A673 (cell line): ENCODE measurements at regions not wholly inside any gene's neighbourhood (a gene's known extent, or its start where the extent isn't known, plus 50 kb on each side); places are given as distances from the start of the nearest gene placed in this dataset.

ENCODE experiments used
- BruUV-seq: library from RNA; stranded (reverse); fragments of 400-500 nt; replicated peaks from 2 replicates; lab custom pipeline; 2021; lab: Mats Ljungman, UMichigan
- CTCF ChIA-PET: fragments of 300-600 bp; sonication (Branson Sonifier 250); formaldehyde crosslinking; loops from one replicate; lab custom pipeline; 2022; ENCODE audit warnings: antibody characterized with exemption; lab: Charles Lee
- POLR2A ChIA-PET: fragments of 300-600 bp; sonication (Branson Sonifier 250); formaldehyde crosslinking; loops from one replicate; lab custom pipeline; 2022; ENCODE audit warnings: antibody characterized with exemption; ENCODE audit not compliant: low non-redundant PET; lab: Charles Lee
- DNase-seq: peaks from one replicate; pipeline ENCODE4 v3.0.0-alpha.2; 2015; ENCODE audit warnings: low spot score
- H3K27ac ChIP-seq: fragments of 200-600 bp; sonication (generic); 2 replicates; pipeline ENCODE4 v1.5.1; 2016; ENCODE audit warnings: mixed run types, low read depth, mild to moderate bottlenecking, mixed read lengths, antibody characterized with exemption, low read length; ENCODE audit not compliant: poor library complexity, severe bottlenecking
- H3K27me3 ChIP-seq: fragments of 200-600 bp; sonication (generic); replicated peaks from 2 replicates; pipeline ENCODE4 v1.6.1; 2017; ENCODE audit warnings: mixed run types, low read depth, mild to moderate bottlenecking, mixed read lengths, antibody characterized with exemption, low read length; ENCODE audit not compliant: insufficient read depth, poor library complexity
- H3K36me3 ChIP-seq: fragments of 200-600 bp; sonication (generic); 2 replicates; pipeline ENCODE4 v1.6.1; 2016; ENCODE audit warnings: mixed run types, mild to moderate bottlenecking, mixed read lengths, antibody characterized with exemption, low read length; ENCODE audit not compliant: insufficient read depth, poor library complexity, severe bottlenecking
- H3K4me1 ChIP-seq: fragments of 200-600 bp; sonication (generic); 2 replicates; pipeline ENCODE4 v1.6.1; 2017; ENCODE audit warnings: mixed run types, mild to moderate bottlenecking, mixed read lengths, antibody characterized with exemption, low read length; ENCODE audit not compliant: insufficient read depth, poor library complexity, severe bottlenecking
- H3K4me3 ChIP-seq: fragments of 200-600 bp; sonication (generic); 2 replicates; pipeline ENCODE4 v1.5.1; 2016; ENCODE audit warnings: low read depth, mixed run types, mild to moderate bottlenecking, mixed read lengths, low read length; ENCODE audit not compliant: poor library complexity, severe bottlenecking
- H3K9me3 ChIP-seq: fragments of 200-600 bp; sonication (generic); 2 replicates; pipeline ENCODE4 v1.6.1; 2016; ENCODE audit warnings: mixed run types, low read depth, mild to moderate bottlenecking, mixed read lengths, antibody characterized with exemption, low read length; ENCODE audit not compliant: poor library complexity, severe bottlenecking
- EZH2 ChIP-seq: fragments of 200-600 bp; sonication (generic); IDR thresholded peaks from 2 replicates; pipeline ENCODE4 v1.6.1; 2017; ENCODE audit warnings: borderline replicate concordance, low read depth, mild to moderate bottlenecking, mixed read lengths, antibody characterized with exemption, low read length; ENCODE audit not compliant: poor library complexity, severe bottlenecking
- intact Hi-C: fragments of 100-400 bp; cut with micrococcal nuclease; formaldehyde crosslinking; loops from one replicate; pipeline ENCODE4 v1.10.0; 2022; ENCODE audit not compliant: unreplicated experiment
- TF ChIP-seq, protein P1 (sequence below): fragments of 300-800, 200-600 bp; sonication (generic); conservative IDR thresholded peaks from 2 replicates; pipeline ENCODE4 v1.5.1; 2017; ENCODE audit warnings: low read depth, mild to moderate bottlenecking, antibody characterized with exemption, low read length, moderate library complexity, mixed read lengths

DNA sequence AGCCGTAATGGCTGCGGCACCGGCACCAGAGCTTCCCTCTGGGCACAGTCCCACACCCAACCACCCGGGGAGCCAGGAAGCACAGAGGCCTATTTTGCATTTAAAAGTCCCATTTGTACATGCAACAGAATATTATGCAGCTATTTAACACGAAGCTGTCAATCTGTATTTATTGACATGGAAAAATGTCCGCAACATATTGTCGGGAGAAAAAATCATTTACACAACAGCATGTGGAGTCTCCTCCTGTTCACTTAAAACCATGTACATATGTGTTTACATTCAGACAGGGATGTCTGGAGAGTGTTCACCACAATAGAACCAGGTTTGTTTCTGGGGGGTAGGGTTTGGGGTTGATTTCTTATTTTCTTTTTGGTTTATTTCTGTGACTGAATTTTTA is 63.4 kb upstream of the GRIK3 start:
- no peak overlapping the region for H3K4me3 ChIP-seq
- H3K27ac ChIP-seq: no peak overlapping the region
- H3K36me3 ChIP-seq: no peaks in the 10 kb centered on the region
- no peak for TF ChIP-seq EZH2
- TF ChIP-seq, protein P1, sequence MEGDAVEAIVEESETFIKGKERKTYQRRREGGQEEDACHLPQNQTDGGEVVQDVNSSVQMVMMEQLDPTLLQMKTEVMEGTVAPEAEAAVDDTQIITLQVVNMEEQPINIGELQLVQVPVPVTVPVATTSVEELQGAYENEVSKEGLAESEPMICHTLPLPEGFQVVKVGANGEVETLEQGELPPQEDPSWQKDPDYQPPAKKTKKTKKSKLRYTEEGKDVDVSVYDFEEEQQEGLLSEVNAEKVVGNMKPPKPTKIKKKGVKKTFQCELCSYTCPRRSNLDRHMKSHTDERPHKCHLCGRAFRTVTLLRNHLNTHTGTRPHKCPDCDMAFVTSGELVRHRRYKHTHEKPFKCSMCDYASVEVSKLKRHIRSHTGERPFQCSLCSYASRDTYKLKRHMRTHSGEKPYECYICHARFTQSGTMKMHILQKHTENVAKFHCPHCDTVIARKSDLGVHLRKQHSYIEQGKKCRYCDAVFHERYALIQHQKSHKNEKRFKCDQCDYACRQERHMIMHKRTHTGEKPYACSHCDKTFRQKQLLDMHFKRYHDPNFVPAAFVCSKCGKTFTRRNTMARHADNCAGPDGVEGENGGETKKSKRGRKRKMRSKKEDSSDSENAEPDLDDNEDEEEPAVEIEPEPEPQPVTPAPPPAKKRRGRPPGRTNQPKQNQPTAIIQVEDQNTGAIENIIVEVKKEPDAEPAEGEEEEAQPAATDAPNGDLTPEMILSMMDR: no peak
- peaks cover 7% of the 10 kb centered on the region for H3K27me3 ChIP-seq
- no peaks in the 10 kb centered on the region for H3K4me1 ChIP-seq
- no TSS peak for BruUV-seq
- no peaks in the 10 kb centered on the region for H3K9me3 ChIP-seq
- no peak for DNase-seq
- CTCF ChIA-PET: no interaction called here
- POLR2A ChIA-PET: no interaction called here
- intact Hi-C loops: no loop called here

DNA sequence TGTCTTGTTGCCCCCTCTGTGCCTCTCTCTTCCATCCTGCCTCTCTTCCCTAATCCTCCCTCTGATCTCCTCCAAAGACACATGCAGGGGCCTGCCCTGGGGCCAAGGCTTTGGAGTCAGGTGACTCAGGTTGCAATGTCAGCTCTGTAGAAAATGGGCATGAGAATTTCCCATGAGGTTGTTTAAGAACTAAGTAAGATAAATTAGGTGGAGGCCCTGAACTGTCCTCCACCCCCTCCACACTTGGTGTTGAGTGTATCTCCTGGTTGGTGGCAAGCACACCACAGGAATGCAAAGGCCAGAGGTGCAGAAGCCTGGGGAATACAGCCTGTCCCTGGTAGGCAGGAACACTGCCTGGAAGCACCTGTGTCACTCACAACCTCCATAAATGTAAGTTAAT is 63.9 kb upstream of the GRIK3 start:
- intact Hi-C loops: no loop called here
- CTCF ChIA-PET: no interaction called here

DNA sequence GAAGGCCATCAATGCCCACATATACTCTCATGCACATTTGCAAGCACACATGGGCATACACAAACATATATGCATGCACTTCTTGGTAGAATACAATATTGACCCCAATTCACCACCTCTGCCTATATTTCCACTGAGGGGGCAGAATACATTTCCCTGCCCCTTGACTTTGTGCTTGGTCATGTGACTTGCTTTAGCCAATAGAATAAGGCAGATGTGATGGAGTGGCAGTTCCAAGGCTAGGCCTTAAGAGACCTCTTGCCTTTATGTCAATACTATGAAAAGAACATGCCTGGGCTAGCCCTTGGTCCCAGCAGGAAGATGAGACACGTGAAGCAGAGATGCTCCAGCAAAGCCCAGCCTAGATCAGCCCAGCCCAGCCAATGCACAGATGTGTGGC is 66.0 kb upstream of the GRIK3 start:
- intact Hi-C loops: no loop called here
- Histone ChIP-seq H3K9me3 (no peaks in the 10 kb centered on the region), H3K27ac (no peak overlapping the region), H3K27me3 (peaks cover 7% of the 10 kb centered on the region), H3K4me1 (no peaks in the 10 kb centered on the region), H3K4me3 (no peak overlapping the region), H3K36me3 (no peaks in the 10 kb centered on the region)
- ChIA-PET CTCF (no interaction called here), POLR2A (no interaction called here)
- no peak for DNase-seq
- no peak for TF ChIP-seq EZH2
- TF ChIP-seq, protein P1: no peak
- no TSS peak for BruUV-seq

More for the DNA sequence above, 63.9 kb upstream of the GRIK3 start:
- Histone ChIP-seq H3K9me3 (no peaks in the 10 kb centered on the region), H3K27ac (no peak overlapping the region), H3K36me3 (no peaks in the 10 kb centered on the region), H3K27me3 (peaks cover 7% of the 10 kb centered on the region), H3K4me1 (no peaks in the 10 kb centered on the region), H3K4me3 (no peak overlapping the region)
- TF ChIP-seq, protein P1: no peak
- TF ChIP-seq EZH2: no peak
- DNase-seq: no peak
- BruUV-seq: no TSS peak
- POLR2A ChIA-PET: no interaction called here
